ENCODE measurements at regions not wholly inside any gene's neighbourhood (a gene's known extent, or its start where the extent isn't known, plus 50 kb on each side); places are given as distances from the start of the nearest gene placed in this dataset.

- DNase-seq, result no peak
- Histone ChIP-seq H3K27ac (replicated peaks) (no peak overlapping the region), H3K36me3 (no peaks in the 10 kb centered on the region), H3K4me3 (no peak overlapping the region), H3K4me1 (no peaks in the 10 kb centered on the region), H3K27me3 (ENCODE audit: low read depth) (no peaks in the 10 kb centered on the region), H3K9me3 (replicated peaks) (peaks cover 19% of the 10 kb centered on the region)
- TF ChIP-seq, protein P1, sequence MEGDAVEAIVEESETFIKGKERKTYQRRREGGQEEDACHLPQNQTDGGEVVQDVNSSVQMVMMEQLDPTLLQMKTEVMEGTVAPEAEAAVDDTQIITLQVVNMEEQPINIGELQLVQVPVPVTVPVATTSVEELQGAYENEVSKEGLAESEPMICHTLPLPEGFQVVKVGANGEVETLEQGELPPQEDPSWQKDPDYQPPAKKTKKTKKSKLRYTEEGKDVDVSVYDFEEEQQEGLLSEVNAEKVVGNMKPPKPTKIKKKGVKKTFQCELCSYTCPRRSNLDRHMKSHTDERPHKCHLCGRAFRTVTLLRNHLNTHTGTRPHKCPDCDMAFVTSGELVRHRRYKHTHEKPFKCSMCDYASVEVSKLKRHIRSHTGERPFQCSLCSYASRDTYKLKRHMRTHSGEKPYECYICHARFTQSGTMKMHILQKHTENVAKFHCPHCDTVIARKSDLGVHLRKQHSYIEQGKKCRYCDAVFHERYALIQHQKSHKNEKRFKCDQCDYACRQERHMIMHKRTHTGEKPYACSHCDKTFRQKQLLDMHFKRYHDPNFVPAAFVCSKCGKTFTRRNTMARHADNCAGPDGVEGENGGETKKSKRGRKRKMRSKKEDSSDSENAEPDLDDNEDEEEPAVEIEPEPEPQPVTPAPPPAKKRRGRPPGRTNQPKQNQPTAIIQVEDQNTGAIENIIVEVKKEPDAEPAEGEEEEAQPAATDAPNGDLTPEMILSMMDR (IDR thresholded peaks at IDR 0.05; ENCODE audit: borderline replicate concordance), result no peak
- intact Hi-C loops (cut with micrococcal nuclease), result no loop called here
Observed at GRCh38 chr2:139909136-139909535, 1128.9 kb upstream of the NXPH2 start.

DNA sequence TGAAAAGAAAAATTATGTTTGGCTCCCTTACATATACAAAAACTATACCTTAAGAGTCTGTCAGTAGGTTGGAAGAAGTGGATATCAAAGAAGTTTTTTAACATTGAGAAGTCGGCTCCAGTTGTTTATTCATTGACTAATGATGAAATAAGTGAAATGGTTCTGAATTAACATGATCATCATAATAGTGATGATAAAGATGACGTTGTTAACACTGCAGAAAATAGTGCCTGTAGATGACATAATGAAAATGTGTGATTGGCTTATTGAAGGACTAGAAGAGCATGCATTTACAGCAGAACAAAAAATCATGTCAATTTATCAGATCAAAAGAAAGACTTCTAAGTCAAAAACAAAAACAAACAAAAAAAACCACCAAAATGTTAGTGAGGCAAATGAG is 1125.4 kb upstream of the NXPH2 start:
- intact Hi-C loops (cut with micrococcal nuclease), result no loop called here
- TF ChIP-seq, protein P1 (IDR thresholded peaks at IDR 0.05; ENCODE audit: borderline replicate concordance), result no peak
- H3K36me3 ChIP-seq, result no peaks in the 10 kb centered on the region
- H3K27me3 ChIP-seq (ENCODE audit: low read depth), result no peaks in the 10 kb centered on the region
- H3K9me3 ChIP-seq (replicated peaks), result no peaks in the 10 kb centered on the region
- H3K4me1 ChIP-seq, result no peaks in the 10 kb centered on the region
- H3K27ac ChIP-seq (replicated peaks), result no peak overlapping the region
- no peak overlapping the region for H3K4me3 ChIP-seq
- DNase-seq, result no peak

- Histone ChIP-seq H3K27ac (replicated peaks) (no peak overlapping the region), H3K4me1 (no peaks in the 10 kb centered on the region), H3K27me3 (ENCODE audit: low read depth) (no peaks in the 10 kb centered on the region), H3K36me3 (no peaks in the 10 kb centered on the region), H3K9me3 (replicated peaks) (peaks cover 18% of the 10 kb centered on the region), H3K4me3 (no peak overlapping the region)
- intact Hi-C loops (cut with micrococcal nuclease), result no loop called here
- no peak for DNase-seq
- TF ChIP-seq, protein P1 (IDR thresholded peaks at IDR 0.05; ENCODE audit: borderline replicate concordance), result no peak
Observed at GRCh38 chr2:139891636-139892035, 1111.4 kb upstream of the NXPH2 start.

- no peak overlapping the region for H3K27ac ChIP-seq (replicated peaks)
- no peaks in the 10 kb centered on the region for H3K4me1 ChIP-seq
- DNase-seq, result no peak
- H3K9me3 ChIP-seq (replicated peaks), result peaks cover 17% of the 10 kb centered on the region
- intact Hi-C loops (cut with micrococcal nuclease), result no loop called here
- TF ChIP-seq, protein P1 (IDR thresholded peaks at IDR 0.05; ENCODE audit: borderline replicate concordance), result no peak
- H3K27me3 ChIP-seq (ENCODE audit: low read depth), result no peaks in the 10 kb centered on the region
- no peak overlapping the region for H3K4me3 ChIP-seq
- no peaks in the 10 kb centered on the region for H3K36me3 ChIP-seq
Observed at GRCh38 chr2:139885921-139886498, 1105.8 kb upstream of the NXPH2 start.

DNA sequence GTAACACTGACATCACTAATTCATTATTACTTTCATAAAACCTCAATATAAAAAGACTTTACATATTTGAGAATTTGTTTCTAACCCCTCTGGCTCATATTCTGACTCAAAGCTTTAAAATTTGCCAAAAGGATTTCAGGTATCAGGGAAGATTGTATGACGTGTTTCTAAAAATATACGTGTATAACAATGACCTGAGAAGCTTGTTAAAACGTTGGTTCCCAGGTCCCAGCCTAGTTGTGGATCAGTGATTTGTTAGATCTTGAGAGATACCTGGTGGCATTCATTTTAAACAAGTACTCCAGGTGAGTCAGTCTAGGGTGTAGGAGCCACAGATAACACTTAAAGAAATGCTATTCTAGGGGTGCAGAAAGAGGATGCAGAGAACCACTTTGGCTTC is 1096.8 kb upstream of the NXPH2 start:
- Histone ChIP-seq H3K4me3 (no peak overlapping the region), H3K9me3 (replicated peaks) (no peaks in the 10 kb centered on the region), H3K4me1 (no peaks in the 10 kb centered on the region), H3K27ac (replicated peaks) (no peak overlapping the region), H3K36me3 (no peaks in the 10 kb centered on the region), H3K27me3 (ENCODE audit: low read depth) (no peaks in the 10 kb centered on the region)
- TF ChIP-seq, protein P1 (IDR thresholded peaks at IDR 0.05; ENCODE audit: borderline replicate concordance), result no peak
- no peak for DNase-seq
- intact Hi-C loops (cut with micrococcal nuclease), result no loop called here
